ENCODE measurements at regions not wholly inside any gene's neighbourhood (a gene's known extent, or its start where the extent isn't known, plus 50 kb on each side); places are given as distances from the start of the nearest gene placed in this dataset.
"Not testable (repeated sequence)": the region's sequence is repeated elsewhere in the genome, so short reads cannot be mapped to it uniquely, and the experiment has no call there.

- H3K36me3 Mint-ChIP-seq (ENCODE audit: low read depth): no peaks in the 10 kb centered on the region
- no peak overlapping the region for H3K4me3 ChIP-seq (ENCODE audit: low read length)
These were observed 228.3 kb upstream of the DEPDC1 start for GRCh38 chr1:68725001-68725752.

GRCh38 chr1:68739486-68739885 lies 242.6 kb upstream of the DEPDC1 start:
- H3K9me3 Mint-ChIP-seq: peaks cover 24% of the 10 kb centered on the region

More at GRCh38 chr1:68725001-68725752, 228.3 kb upstream of the DEPDC1 start:
- no peaks in the 10 kb centered on the region for H3K27me3 ChIP-seq (ENCODE audit: control insufficient read depth, insufficient read depth, low read length, poor library complexity, severe bottlenecking)
- no peak for TF ChIP-seq CTCF (conservative IDR thresholded peaks at IDR 0.05)
- H3K9me3 ChIP-seq (ENCODE audit: control insufficient read depth, low read length): no peaks in the 10 kb centered on the region
- no peak overlapping the region for H3K4me3 Mint-ChIP-seq
- DNase-seq: no peak
- H3K9me3 Mint-ChIP-seq: no peaks in the 10 kb centered on the region
- no peaks in the 10 kb centered on the region for H3K27me3 Mint-ChIP-seq (ENCODE audit: insufficient read depth)
- no peaks in the 10 kb centered on the region for H3K36me3 ChIP-seq (ENCODE audit: control insufficient read depth, insufficient read depth, low read length)
- H3K4me1 ChIP-seq (ENCODE audit: control insufficient read depth, insufficient read depth, low read length): no peaks in the 10 kb centered on the region
- H3K4me1 Mint-ChIP-seq: no peaks in the 10 kb centered on the region
- 91% methylated on average over 2 of the region's 2 CpGs; no CpG with 5 or more reads in 1 of the 2 experiments for WGBS, 2 experiments (ENCODE audit: insufficient coverage in 1 of 2, insufficient read length in 1 of 2)
- no peak overlapping the region for H3K27ac Mint-ChIP-seq
- no peak overlapping the region for H3K9ac ChIP-seq (ENCODE audit: extremely low read depth, low read length, poor library complexity, severe bottlenecking)
- H3K27ac ChIP-seq (ENCODE audit: low read depth, low read length): no peak overlapping the region

GRCh38 chr1:68745011-68745410 lies 248.1 kb upstream of the DEPDC1 start:
- Mint-ChIP-seq H3K4me1 (no peaks in the 10 kb centered on the region), H3K9me3 (peaks cover 24% of the 10 kb centered on the region), H3K27me3 (ENCODE audit: insufficient read depth) (no peaks in the 10 kb centered on the region), H3K27ac (no peak overlapping the region), H3K36me3 (ENCODE audit: low read depth) (no peaks in the 10 kb centered on the region), H3K4me3 (no peak overlapping the region)
- H3K36me3 ChIP-seq (ENCODE audit: control insufficient read depth, insufficient read depth, low read length): no peaks in the 10 kb centered on the region
- no peak for DNase-seq
- 88% methylated on average over 2 of the region's 2 CpGs for WGBS, 2 experiments (ENCODE audit: insufficient coverage in 1 of 2, insufficient read length in 1 of 2)
- H3K9ac ChIP-seq (ENCODE audit: extremely low read depth, low read length, poor library complexity, severe bottlenecking): no peak overlapping the region
- no peak overlapping the region for H3K4me3 ChIP-seq (ENCODE audit: low read length)
- H3K4me1 ChIP-seq (ENCODE audit: control insufficient read depth, insufficient read depth, low read length): no peaks in the 10 kb centered on the region
- peaks cover 6% of the 10 kb centered on the region for H3K9me3 ChIP-seq (ENCODE audit: control insufficient read depth, low read length)
- H3K27me3 ChIP-seq (ENCODE audit: control insufficient read depth, insufficient read depth, low read length, poor library complexity, severe bottlenecking): no peaks in the 10 kb centered on the region
- H3K27ac ChIP-seq (ENCODE audit: low read depth, low read length): no peak overlapping the region
- no peak for TF ChIP-seq CTCF (conservative IDR thresholded peaks at IDR 0.05)

More at GRCh38 chr1:68739486-68739885, 242.6 kb upstream of the DEPDC1 start:
- not testable (repeated sequence) for H3K4me1 ChIP-seq (ENCODE audit: control insufficient read depth, insufficient read depth, low read length); DNase-seq; H3K36me3 Mint-ChIP-seq (ENCODE audit: low read depth); H3K36me3 ChIP-seq (ENCODE audit: control insufficient read depth, insufficient read depth, low read length); H3K4me1 Mint-ChIP-seq; H3K27me3 Mint-ChIP-seq (ENCODE audit: insufficient read depth); H3K27ac ChIP-seq (ENCODE audit: low read depth, low read length); H3K9ac ChIP-seq (ENCODE audit: extremely low read depth, low read length, poor library complexity, severe bottlenecking); H3K9me3 ChIP-seq (ENCODE audit: control insufficient read depth, low read length); H3K4me3 ChIP-seq (ENCODE audit: low read length); H3K27ac Mint-ChIP-seq; H3K4me3 Mint-ChIP-seq; H3K27me3 ChIP-seq (ENCODE audit: control insufficient read depth, insufficient read depth, low read length, poor library complexity, severe bottlenecking)
- 65% methylated on average over 6 of the region's 19 CpGs; no CpG with 5 or more reads in 1 of the 2 experiments for WGBS, 2 experiments (ENCODE audit: insufficient coverage in 1 of 2, insufficient read length in 1 of 2)

Measured in endodermal cell (in vitro differentiated cells).